Keratinocyte (primary cell): ENCODE measurements at regions not wholly inside any gene's neighbourhood (a gene's known extent, or its start where the extent isn't known, plus 50 kb on each side); places are given as distances from the start of the nearest gene placed in this dataset.

ENCODE experiments used
- CTCF ChIP-seq, 3 experiments: IDR thresholded peaks in 1 of 3; conservative IDR thresholded peaks in 1 of 3; optimal IDR thresholded peaks in 1 of 3; 2 replicates in 2 of 3; 3 replicates in 1 of 3; pipeline versions ENCODE3 to v1.5.1; 2011; ENCODE audit warnings: low read length in 3 of 3, mild to moderate bottlenecking in 3 of 3, moderate library complexity in 2 of 3, control low read depth in 1 of 3, inconsistent platforms in 1 of 3; ENCODE audit not compliant: insufficient read depth in 2 of 3; ENCODE audit errors: extremely low read depth in 1 of 3
- EZH2 ChIP-seq: IDR thresholded peaks from one replicate; pipeline ENCODE4 v1.6.1; 2012; ENCODE audit warnings: inconsistent platforms, mild to moderate bottlenecking, low read length, moderate library complexity

GRCh38 chr12:32947206-32948067 lies 50.9 kb upstream of the PKP2 start:
- TF ChIP-seq CTCF (optimal IDR thresholded peaks at IDR 0.05 in 1 of 3, IDR thresholded peaks at IDR 0.05 in 1 of 3, conservative IDR thresholded peaks at IDR 0.05 in 1 of 3; ENCODE audit: extremely low read depth in 1 of 3, insufficient read depth in 2 of 3, low read length in 3 of 3) (peak in 2 of 3 experiments; percentile 9 to 31), EZH2 (no peak)
